ENCODE measurements at regions not wholly inside any gene's neighbourhood (a gene's known extent, or its start where the extent isn't known, plus 50 kb on each side); places are given as distances from the start of the nearest gene placed in this dataset.

GRCh38 chr2:31778153-31778552 is 197.4 kb upstream of the SRD5A2 start:
- TF ChIP-seq CTCF (IDR thresholded peaks at IDR 0.05): no peak
- no peak for TF ChIP-seq EZH2 (IDR thresholded peaks at IDR 0.05; ENCODE audit: borderline replicate concordance, insufficient read depth, low read depth, low read length, poor library complexity, severe bottlenecking)
